HepG2 (cell line): ENCODE measurements at regions not wholly inside any gene's neighbourhood (a gene's known extent, or its start where the extent isn't known, plus 50 kb on each side); places are given as distances from the start of the nearest gene placed in this dataset.

Source experiments
- ATAC-seq: fragments of 200-7000 bp; cut with Tn5 transposase; 3 replicates; pipeline ENCODE4 v1.9.1; 2020; ENCODE audit warnings: mild to moderate bottlenecking, moderate library complexity
- BruUV-seq: library from RNA; stranded (reverse); fragments of 400-500 nt; replicated peaks from 2 replicates; lab custom pipeline; 2021; lab: Mats Ljungman, UMichigan
- CTCF ChIA-PET: fragments of 300-600 bp; formaldehyde crosslinking; extraction: SDS; loops from one replicate; lab custom pipeline; 2021; ENCODE audit warnings: low total read pairs, inconsistent platforms, low intra/inter-chr PET ratio; lab: Yijun Ruan, JAX
- POLR2A ChIA-PET: fragments of 350-600 bp; sonication (Branson Sonifier 250); formaldehyde crosslinking; loops from one replicate; lab custom pipeline; 2020; ENCODE audit warnings: antibody characterized with exemption, inconsistent platforms; lab: Yijun Ruan, JAX
- DNase-seq: peaks from one replicate; pipeline ENCODE4 v3.0.0-alpha.2; 2015; ENCODE audit warnings: low spot score
- FAIRE-seq: peaks from 3 replicates; lab custom pipeline; 2011; peaks lifted over from hg19 to GRCh38; lab: Jason Lieb, UNC
- H2AFZ ChIP-seq: one replicate; pipeline ENCODE4 v1.6.1; 2011; ENCODE audit warnings: low read length, inconsistent platforms
- H3K27ac ChIP-seq: fragments of 300-600 bp; 3 replicates; pipeline ENCODE4 v1.8.0; 2011; ENCODE audit warnings: mixed run types, mild to moderate bottlenecking, mixed read lengths, low read length, inconsistent platforms; ENCODE audit not compliant: insufficient read depth; ENCODE audit errors: extremely low read length
- H3K27me3 ChIP-seq, 2 experiments: fragments of 200-600 bp in 1 of 2; 2 replicates in 1 of 2; 3 replicates in 1 of 2; pipeline versions ENCODE4 v1.6.0 to v1.8.0; 2011; ENCODE audit warnings: low read length in 2 of 2, mild to moderate bottlenecking in 2 of 2, moderate library complexity in 2 of 2, inconsistent platforms in 1 of 2; ENCODE audit not compliant: insufficient read depth in 2 of 2, control insufficient read depth in 1 of 2
- H3K36me3 ChIP-seq, 2 experiments: fragments of 200-600 bp in 1 of 2; replicated peaks in 1 of 2; 2 replicates in 1 of 2; 3 replicates in 1 of 2; pipeline versions ENCODE4 v1.5.1 to v1.8.0; 2011; ENCODE audit warnings: low read length in 2 of 2, inconsistent platforms in 1 of 2; ENCODE audit not compliant: insufficient read depth in 2 of 2, control insufficient read depth in 1 of 2
- H3K4me1 ChIP-seq: 2 replicates; pipeline ENCODE4 v1.5.1; 2012; ENCODE audit warnings: low read length, inconsistent platforms; ENCODE audit not compliant: insufficient read depth
- H3K4me2 ChIP-seq: 2 replicates; pipeline ENCODE4 v1.6.0; 2011; ENCODE audit warnings: low read depth, low read length, inconsistent platforms
- H3K4me3 ChIP-seq, 3 experiments: fragments of 200-600 bp in 1 of 3; sonication (generic), shearing (Covaris generic) in 1 of 3; replicated peaks in 1 of 3; 2 replicates each; pipeline ENCODE4 v1.5.1; 2011 to 2016; ENCODE audit warnings: low read length in 3 of 3, inconsistent platforms in 2 of 3, low read depth in 2 of 3, mild to moderate bottlenecking in 2 of 3, control low read depth in 1 of 3, mixed read lengths in 1 of 3; ENCODE audit not compliant: insufficient read depth in 1 of 3
- H3K79me2 ChIP-seq: one replicate; pipeline ENCODE4 v1.6.1; 2011; ENCODE audit warnings: low read length, inconsistent platforms; ENCODE audit not compliant: insufficient read depth
- H3K9ac ChIP-seq: 2 replicates; pipeline ENCODE4 v1.6.0; 2011; ENCODE audit warnings: mild to moderate bottlenecking, low read depth, low read length, inconsistent platforms; ENCODE audit not compliant: insufficient read depth
- H3K9me3 ChIP-seq: 2 replicates; pipeline ENCODE4 v1.5.1; 2012; ENCODE audit warnings: mild to moderate bottlenecking, low read length
- H4K20me1 ChIP-seq: 2 replicates; pipeline ENCODE4 v1.6.0; 2011; ENCODE audit warnings: inconsistent platforms, mild to moderate bottlenecking, low read length, moderate library complexity; ENCODE audit not compliant: insufficient read depth
- BRCA1 ChIP-seq: sonication (generic); formaldehyde crosslinking; IDR thresholded peaks from 2 replicates; pipeline ENCODE4 v1.4.0; 2020; ENCODE audit warnings: missing genetic modification reagents
- DNMT1 ChIP-seq: sonication (generic); formaldehyde crosslinking; IDR thresholded peaks from 2 replicates; pipeline ENCODE4 v1.5.1; 2020; ENCODE audit warnings: mild to moderate bottlenecking, missing genetic modification reagents
- EEA1 ChIP-seq: sonication (generic); formaldehyde crosslinking; IDR thresholded peaks from 2 replicates; pipeline ENCODE4 v1.5.1; 2020; ENCODE audit warnings: mild to moderate bottlenecking, missing genetic modification reagents, borderline replicate concordance
- FOSL1 ChIP-seq: sonication (generic); formaldehyde crosslinking; IDR thresholded peaks from 2 replicates; pipeline ENCODE4 v1.9.0; 2021; ENCODE audit warnings: missing genetic modification reagents, borderline replicate concordance
- JUNB ChIP-seq: sonication (generic); formaldehyde crosslinking; IDR thresholded peaks from 2 replicates; pipeline ENCODE4 v1.8.0; 2022; ENCODE audit warnings: missing genetic modification reagents, mild to moderate bottlenecking, borderline replicate concordance
- NONO ChIP-seq, 2 experiments: fragments of 450-650 bp in 1 of 2; sonication (generic) in 1 of 2; formaldehyde crosslinking in 1 of 2; IDR thresholded peaks in 1 of 2; conservative IDR thresholded peaks in 1 of 2; 2 replicates each; pipeline versions ENCODE4 v1.6.1 to v1.8.0; 2017 to 2022; ENCODE audit warnings: mild to moderate bottlenecking in 1 of 2, missing genetic modification reagents in 1 of 2, moderate library complexity in 1 of 2
- PHB2 ChIP-seq: fragments of 450-650 bp; IDR thresholded peaks from 2 replicates; pipeline ENCODE4 v1.6.1; 2018; ENCODE audit not compliant: partially characterized antibody
- ZNF263 ChIP-seq: sonication (generic); formaldehyde crosslinking; IDR thresholded peaks from 2 replicates; pipeline ENCODE4 v1.4.0; 2020; ENCODE audit warnings: missing genetic modification reagents
- ZNF264 ChIP-seq: sonication (generic); formaldehyde crosslinking; IDR thresholded peaks from 2 replicates; pipeline ENCODE4 v1.4.0; 2020; ENCODE audit warnings: missing genetic modification reagents
- WGBS: methylation state at CpG from one replicate; pipeline ENCODE4 v1.1.6; 2017; ENCODE audit warnings: low lambda C conversion rate; 5-methylcytosine and 5-hydroxymethylcytosine counted together
- in situ Hi-C: cut with HindIII; loops from 2 replicates; pipeline ENCODE4 v1.10.0; 2017; ENCODE audit warnings: low pct_unique_long_range_greater_than_20kb; ENCODE audit not compliant: extremely low pct_ligation_motif_present
- intact Hi-C: fragments of 100-400 bp; cut with micrococcal nuclease; formaldehyde crosslinking; loops from one replicate; pipeline ENCODE4 v1.10.0; 2022; ENCODE audit not compliant: unreplicated experiment
- TF ChIP-seq, protein P1 (sequence below): sonication (generic); formaldehyde crosslinking; IDR thresholded peaks from 2 replicates; pipeline ENCODE4 v1.4.0; 2020; ENCODE audit warnings: mild to moderate bottlenecking, missing genetic modification reagents
- TF ChIP-seq, protein P2 (sequence below): sonication (generic); formaldehyde crosslinking; IDR thresholded peaks from 2 replicates; pipeline ENCODE4 v1.4.0; 2020; ENCODE audit warnings: missing genetic modification reagents, borderline replicate concordance
- TF ChIP-seq, protein P3 (sequence below): sonication (generic); formaldehyde crosslinking; IDR thresholded peaks from 2 replicates; pipeline ENCODE4 v1.8.0; 2022; ENCODE audit warnings: mild to moderate bottlenecking, missing genetic modification reagents, borderline replicate concordance
- TF ChIP-seq, protein P4 (sequence below): fragments of 450-650 bp; IDR thresholded peaks from 2 replicates; pipeline ENCODE4 v1.6.1; 2017

DNA sequence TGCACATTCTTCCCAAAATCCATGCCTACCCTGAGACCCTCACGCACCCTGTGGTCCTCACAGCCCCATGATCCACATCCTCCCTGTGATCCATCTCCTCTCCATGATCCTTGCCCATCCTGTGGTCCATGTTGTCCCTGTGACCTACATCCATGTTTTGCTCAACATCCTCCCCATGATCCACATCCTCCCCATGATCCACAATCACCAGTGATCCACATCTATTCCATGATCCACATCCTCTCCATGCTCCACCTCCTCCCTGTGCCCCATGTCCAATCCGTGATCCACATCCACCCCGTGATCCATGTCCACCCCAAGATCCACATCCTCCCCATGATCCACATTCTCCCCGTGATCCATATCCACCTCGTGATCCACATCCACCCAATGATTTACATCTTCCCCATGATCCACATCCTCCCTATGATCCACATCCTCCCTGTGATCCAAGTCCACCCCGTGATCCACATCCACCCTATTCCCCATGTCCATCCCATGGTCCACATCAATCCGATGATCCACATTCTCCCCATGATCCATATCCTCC lies 281.2 kb downstream of the MYCN start:
- Histone ChIP-seq H3K9ac (no peak overlapping the region), H3K9me3 (no peaks in the 10 kb centered on the region), H3K4me2 (no peak overlapping the region), H3K27me3 (peaks cover 0 to 10% of the 10 kb centered on the region in 2 experiments; a peak in 1 of 5 replicates), H3K4me1 (no peaks in the 10 kb centered on the region), H3K79me2 (no peaks in the 10 kb centered on the region), H4K20me1 (no peaks in the 10 kb centered on the region), H3K4me3 (no peak overlapping the region), H2AFZ (no peak overlapping the region), H3K27ac (no peak overlapping the region), H3K36me3 (no peaks in the 10 kb centered on the region)
- 41% methylated on average over 7 of the region's 7 CpGs for WGBS
- no peak for DNase-seq
- TF ChIP-seq ZNF263 (CRISPR knock-in tag), result peak; percentile 40; the same call in 1 of the 2 replicates
- TF ChIP-seq DNMT1, result no peak
- TF ChIP-seq, protein P1, sequence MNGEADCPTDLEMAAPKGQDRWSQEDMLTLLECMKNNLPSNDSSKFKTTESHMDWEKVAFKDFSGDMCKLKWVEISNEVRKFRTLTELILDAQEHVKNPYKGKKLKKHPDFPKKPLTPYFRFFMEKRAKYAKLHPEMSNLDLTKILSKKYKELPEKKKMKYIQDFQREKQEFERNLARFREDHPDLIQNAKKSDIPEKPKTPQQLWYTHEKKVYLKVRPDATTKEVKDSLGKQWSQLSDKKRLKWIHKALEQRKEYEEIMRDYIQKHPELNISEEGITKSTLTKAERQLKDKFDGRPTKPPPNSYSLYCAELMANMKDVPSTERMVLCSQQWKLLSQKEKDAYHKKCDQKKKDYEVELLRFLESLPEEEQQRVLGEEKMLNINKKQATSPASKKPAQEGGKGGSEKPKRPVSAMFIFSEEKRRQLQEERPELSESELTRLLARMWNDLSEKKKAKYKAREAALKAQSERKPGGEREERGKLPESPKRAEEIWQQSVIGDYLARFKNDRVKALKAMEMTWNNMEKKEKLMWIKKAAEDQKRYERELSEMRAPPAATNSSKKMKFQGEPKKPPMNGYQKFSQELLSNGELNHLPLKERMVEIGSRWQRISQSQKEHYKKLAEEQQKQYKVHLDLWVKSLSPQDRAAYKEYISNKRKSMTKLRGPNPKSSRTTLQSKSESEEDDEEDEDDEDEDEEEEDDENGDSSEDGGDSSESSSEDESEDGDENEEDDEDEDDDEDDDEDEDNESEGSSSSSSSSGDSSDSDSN (CRISPR knock-in tag), result no peak
- TF ChIP-seq, protein P2, sequence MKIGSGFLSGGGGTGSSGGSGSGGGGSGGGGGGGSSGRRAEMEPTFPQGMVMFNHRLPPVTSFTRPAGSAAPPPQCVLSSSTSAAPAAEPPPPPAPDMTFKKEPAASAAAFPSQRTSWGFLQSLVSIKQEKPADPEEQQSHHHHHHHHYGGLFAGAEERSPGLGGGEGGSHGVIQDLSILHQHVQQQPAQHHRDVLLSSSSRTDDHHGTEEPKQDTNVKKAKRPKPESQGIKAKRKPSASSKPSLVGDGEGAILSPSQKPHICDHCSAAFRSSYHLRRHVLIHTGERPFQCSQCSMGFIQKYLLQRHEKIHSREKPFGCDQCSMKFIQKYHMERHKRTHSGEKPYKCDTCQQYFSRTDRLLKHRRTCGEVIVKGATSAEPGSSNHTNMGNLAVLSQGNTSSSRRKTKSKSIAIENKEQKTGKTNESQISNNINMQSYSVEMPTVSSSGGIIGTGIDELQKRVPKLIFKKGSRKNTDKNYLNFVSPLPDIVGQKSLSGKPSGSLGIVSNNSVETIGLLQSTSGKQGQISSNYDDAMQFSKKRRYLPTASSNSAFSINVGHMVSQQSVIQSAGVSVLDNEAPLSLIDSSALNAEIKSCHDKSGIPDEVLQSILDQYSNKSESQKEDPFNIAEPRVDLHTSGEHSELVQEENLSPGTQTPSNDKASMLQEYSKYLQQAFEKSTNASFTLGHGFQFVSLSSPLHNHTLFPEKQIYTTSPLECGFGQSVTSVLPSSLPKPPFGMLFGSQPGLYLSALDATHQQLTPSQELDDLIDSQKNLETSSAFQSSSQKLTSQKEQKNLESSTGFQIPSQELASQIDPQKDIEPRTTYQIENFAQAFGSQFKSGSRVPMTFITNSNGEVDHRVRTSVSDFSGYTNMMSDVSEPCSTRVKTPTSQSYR (CRISPR knock-in tag), result no peak
- TF ChIP-seq PHB2, result peak; percentile 87
- TF ChIP-seq, protein P3, sequence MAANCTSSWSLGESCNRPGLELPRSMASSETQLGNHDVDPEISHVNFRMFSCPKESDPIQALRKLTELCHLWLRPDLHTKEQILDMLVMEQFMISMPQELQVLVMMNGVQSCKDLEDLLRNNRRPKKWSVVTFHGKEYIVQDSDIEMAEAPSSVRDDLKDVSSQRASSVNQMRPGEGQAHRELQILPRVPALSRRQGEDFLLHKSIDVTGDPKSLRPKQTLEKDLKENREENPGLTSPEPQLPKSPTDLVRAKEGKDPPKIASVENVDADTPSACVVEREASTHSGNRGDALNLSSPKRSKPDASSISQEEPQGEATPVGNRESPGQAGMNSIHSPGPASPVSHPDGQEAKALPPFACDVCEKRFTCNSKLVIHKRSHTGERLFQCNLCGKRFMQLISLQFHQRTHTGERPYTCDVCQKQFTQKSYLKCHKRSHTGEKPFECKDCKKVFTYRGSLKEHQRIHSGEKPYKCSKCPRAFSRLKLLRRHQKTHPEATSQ (CRISPR knock-in tag), result no peak
- TF ChIP-seq, protein P4, sequence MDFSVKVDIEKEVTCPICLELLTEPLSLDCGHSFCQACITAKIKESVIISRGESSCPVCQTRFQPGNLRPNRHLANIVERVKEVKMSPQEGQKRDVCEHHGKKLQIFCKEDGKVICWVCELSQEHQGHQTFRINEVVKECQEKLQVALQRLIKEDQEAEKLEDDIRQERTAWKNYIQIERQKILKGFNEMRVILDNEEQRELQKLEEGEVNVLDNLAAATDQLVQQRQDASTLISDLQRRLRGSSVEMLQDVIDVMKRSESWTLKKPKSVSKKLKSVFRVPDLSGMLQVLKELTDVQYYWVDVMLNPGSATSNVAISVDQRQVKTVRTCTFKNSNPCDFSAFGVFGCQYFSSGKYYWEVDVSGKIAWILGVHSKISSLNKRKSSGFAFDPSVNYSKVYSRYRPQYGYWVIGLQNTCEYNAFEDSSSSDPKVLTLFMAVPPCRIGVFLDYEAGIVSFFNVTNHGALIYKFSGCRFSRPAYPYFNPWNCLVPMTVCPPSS, result 0 out of 2 replicates have a peak, but pooled peaks have one; percentile 15
- no peak for TF ChIP-seq EEA1 (CRISPR knock-in tag)
- TF ChIP-seq NONO (IDR thresholded peaks at IDR 0.05), result no peak
- TF ChIP-seq NONO (CRISPR knock-in tag; conservative IDR thresholded peaks at IDR 0.05), result no peak
- no peak for TF ChIP-seq ZNF264 (CRISPR knock-in tag)
- no peak for TF ChIP-seq BRCA1
- no peak for TF ChIP-seq FOSL1 (CRISPR knock-in tag)
- TF ChIP-seq JUNB, result no peak
- ATAC-seq, result no peak
- CTCF ChIA-PET, result no interaction called here
- FAIRE-seq, result no peak
- no TSS peak for BruUV-seq
- intact Hi-C loops, result no loop called here
- in situ Hi-C loops, result no loop called here
- POLR2A ChIA-PET, result no interaction called here
